ENCODE measurements at regions not wholly inside any gene's neighbourhood (a gene's known extent, or its start where the extent isn't known, plus 50 kb on each side); places are given as distances from the start of the nearest gene placed in this dataset.

- DNase-seq, result no peak
Observed at GRCh38 chr3:117322866-117323265, 613.3 kb downstream of the TUSC7 start.

GRCh38 chr3:117346901-117347300 lies 637.3 kb downstream of the TUSC7 start:
- DNase-seq, result no peak

- DNase-seq, result no peak
Observed at GRCh38 chr3:117348884-117349283, 639.3 kb downstream of the TUSC7 start.

DNA sequence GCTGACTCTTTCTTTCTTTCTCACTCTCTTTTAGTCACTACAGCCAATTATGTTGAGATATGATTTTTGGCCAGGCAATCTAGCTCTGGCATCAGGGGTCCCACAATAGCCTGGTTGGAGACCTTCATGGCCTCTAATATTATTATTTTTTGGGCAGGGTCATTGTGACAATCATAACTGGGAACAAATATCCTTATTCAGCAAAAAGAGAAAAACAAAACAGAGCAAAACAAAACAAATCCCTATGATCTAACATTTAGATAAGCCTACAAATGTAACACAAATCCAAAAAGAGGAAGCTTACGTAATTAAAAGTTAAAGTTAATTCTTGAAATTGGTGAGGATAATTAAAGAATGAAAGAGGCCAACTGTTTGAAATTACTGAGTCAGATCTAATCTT lies 640.0 kb downstream of the TUSC7 start:
- DNase-seq, result no peak

- no peak for DNase-seq
Observed at GRCh38 chr3:117350371-117350770, 640.8 kb downstream of the TUSC7 start.

- no peak for DNase-seq
Observed at GRCh38 chr3:117355566-117355965, 646.0 kb downstream of the TUSC7 start.

DNA sequence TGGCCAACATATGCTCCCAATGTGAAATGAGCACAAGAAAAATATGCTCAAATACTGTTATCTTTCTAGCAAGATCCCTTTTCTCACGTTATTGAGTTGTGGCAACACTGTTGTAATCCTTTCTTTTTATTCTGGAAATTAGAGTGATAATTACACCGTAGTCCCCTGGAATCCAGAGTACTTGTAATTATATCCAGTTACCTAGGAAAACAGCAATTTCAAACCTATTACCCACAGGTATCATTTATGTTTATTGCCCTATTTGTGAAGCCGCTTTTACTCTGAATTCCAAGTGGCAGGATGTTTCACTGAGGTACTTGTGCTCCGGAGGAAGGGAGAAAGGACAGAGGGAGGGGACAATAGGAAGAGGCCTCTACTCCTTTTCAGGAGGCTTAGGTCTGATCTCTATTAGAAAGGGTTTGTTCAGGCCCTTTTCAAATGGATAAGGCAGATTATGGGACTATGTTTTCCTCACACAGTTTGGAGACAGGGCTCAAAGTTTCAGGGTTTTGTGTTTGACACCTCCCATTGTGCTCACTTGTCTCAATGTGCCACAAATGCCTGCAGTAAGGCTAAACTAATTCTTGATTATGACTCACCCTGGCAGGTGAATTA lies 646.6 kb downstream of the TUSC7 start:
- DNase-seq, result no peak

- DNase-seq, result no peak
Observed at GRCh38 chr3:117358717-117359314, 649.2 kb downstream of the TUSC7 start.

- no peak for DNase-seq
Observed at GRCh38 chr3:117366574-117366973, 657.0 kb downstream of the TUSC7 start.

DNA sequence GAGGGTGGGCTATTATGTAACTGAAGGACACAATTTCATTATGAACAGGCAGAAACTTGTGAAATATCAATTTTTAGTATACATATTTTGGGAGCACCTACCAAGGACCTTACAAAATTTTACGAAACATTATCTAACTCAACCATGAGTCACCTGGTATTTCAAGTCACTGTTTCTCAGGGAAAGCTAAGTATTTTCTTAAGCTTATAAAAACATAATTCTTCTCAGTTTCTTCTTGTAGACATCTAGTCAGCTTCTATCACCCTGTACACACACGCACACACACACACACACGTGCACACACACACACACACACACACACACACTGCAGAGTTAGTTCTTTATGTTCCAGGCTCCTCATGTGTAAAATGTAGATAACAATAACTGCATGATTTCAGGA lies 658.3 kb downstream of the TUSC7 start:
- DNase-seq, result no peak

DNA sequence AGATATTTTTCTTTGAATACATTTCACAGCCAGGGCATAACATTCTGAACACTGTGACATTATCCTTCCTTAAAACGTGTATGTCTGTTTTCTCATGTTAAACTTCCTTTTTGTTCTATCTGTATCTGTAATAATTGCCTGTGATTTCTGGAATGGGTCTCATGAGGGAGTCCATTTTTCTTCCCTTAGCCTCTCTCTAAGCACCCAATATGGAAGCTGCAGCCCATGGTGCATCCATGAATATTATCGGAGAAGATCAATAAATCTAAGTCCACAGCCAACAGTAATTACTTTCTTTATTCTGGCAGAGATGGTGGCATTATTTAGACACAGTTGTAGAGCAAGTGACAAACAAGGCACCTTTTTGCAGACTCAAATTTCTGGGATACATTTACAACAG lies 671.1 kb downstream of the TUSC7 start:
- no peak for DNase-seq

DNA sequence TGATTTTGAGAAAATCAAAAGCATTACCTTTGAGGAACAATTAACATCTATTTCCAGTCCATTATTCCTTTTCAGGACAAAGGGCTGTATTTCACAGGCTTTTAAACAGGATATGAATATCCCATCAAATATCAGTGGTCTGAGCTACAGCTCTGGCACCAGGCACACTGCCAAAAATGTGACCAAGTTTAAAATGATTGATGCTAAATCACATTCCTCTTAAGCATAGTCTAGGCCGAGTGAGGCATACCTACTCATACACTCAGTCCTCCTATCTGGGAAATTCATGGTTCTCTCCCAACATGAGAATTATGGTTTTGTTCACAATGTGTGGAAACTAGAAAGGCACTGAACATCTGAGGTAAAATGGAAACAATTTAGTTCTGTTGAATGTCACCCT lies 683.5 kb downstream of the TUSC7 start:
- no peak for DNase-seq

- DNase-seq, result no peak
Observed at GRCh38 chr3:117398141-117398899, 688.7 kb downstream of the TUSC7 start.

DNA sequence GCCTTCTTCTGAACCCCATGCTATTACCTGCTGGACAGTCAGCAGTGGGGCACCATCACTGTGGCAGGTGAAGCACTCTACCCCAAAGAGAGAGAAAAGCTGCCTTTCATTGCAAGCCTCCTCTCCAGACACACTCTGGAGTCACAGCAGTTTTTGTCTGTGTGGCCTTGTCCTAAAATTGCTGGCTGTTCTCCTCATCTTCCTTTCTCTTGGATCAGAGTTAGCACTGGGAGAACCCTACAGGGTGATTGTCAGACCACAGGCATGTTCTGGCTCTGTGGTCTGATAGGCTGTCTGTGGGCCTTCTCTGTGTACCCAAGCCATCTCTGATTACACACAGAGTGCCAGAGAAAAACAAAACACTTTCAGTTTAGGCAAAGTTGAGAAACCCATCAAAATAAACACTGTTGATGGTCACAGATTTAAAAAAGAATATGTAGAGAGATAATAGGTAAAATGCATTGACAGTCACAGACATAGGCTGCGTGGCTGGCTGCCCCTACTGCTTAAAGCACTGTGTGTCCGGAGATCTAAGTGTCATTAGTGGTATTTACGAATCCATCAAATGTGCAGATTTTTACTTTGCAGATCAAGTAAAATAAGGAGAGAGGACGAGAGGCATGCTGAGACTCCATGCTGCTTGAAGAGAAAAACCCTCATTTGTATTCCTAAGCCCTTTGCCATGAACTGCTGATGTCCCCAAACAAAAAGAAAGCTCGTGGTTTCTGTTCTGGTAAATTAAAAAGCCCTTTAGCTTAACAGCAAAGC lies 689.9 kb downstream of the TUSC7 start:
- no peak for DNase-seq

GRCh38 chr3:117400303-117400702 lies 690.7 kb downstream of the TUSC7 start:
- no peak for DNase-seq

DNA sequence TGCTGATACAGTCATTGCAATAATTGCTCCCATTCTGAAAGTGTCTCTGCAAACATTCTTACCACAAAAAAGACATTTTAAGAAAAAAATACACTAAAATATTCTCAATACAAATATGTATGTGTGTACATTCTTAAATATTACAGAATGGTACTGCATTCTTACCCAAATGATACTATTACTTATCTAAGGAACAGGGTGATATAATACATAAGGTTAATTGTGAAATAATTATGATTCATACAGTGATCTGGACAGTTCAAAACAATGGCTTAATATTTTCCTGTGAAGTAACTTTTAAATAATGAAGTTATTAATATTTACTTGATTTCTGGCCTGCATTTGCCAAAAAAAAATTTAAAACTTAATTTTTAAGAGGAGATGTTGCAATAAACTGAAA lies 694.6 kb downstream of the TUSC7 start:
- DNase-seq, result no peak

DNA sequence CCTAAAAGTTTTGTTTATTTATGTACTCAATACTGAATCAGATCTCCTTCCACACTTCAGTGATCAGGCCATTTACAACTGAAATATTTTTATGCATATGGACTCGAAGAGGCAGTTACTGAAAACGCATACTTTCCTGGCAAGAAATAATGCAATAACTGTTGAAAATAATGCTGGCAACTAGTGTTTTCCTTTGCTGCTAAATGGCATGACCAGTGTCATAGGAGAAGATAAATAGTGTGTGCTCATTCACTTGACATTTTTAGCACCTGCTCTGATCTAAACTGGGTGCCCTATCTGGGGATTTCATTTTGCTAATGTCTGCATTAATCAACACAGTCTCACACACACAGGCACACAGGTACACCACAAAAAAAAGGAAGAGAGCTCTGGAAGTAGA lies 695.2 kb downstream of the TUSC7 start:
- DNase-seq, result no peak

DNA sequence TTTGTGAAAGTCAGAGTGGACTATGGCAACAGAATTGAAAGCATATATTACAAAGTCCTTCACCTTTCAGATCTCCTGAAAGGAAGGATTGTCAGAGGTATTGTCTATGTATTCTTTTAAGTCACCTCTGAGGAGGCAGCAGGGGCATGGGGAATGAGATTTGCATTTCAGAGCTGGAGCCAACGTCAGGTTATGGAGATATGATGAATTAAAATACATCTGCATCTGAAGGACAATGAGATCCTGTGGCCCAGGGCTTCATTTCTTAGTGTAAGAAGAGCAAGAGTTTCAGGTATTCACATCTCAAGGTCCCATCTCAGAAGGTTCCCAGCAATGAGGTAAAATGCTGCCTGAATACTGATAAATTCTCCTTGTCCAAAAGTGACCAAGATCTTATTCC lies 695.8 kb downstream of the TUSC7 start:
- DNase-seq, result no peak

DNA sequence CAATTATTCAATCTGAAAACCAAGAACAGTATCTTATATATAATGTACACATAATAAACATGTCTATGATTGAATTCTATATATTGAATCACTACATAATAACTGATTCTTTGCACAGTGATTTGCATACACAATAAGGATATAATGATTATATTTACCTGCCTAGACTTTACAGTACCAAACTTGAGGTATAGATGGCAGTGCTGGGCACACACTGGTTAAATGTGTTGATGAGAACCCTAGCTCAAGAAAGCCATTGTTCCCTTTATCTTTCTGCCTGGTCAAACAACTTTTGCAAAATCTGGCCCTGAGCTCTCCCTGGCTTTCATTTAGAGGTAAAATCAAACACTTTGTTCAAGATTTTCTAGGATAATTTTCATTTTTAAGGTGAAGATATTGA lies 697.7 kb downstream of the TUSC7 start:
- DNase-seq, result no peak

DNA sequence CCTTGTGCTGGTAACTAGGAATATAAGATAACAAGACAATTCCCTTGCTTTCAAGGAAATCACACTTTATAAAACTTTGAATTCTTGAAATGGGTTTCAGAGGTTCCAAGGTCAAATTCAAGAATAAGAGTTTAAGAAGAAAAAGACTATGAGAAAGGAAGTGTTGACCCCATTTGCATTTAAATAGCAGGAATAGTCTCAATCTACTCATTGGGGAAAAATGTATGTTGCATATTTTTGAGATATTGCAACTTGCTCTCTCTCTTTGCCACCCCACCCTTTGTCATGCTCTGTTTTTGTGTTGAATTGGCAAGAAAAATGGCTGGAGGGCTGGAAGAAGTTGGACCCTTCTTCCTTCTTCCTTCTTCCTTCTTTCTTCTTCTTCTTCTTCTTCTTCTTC lies 699.2 kb downstream of the TUSC7 start:
- DNase-seq, result no peak

DNA sequence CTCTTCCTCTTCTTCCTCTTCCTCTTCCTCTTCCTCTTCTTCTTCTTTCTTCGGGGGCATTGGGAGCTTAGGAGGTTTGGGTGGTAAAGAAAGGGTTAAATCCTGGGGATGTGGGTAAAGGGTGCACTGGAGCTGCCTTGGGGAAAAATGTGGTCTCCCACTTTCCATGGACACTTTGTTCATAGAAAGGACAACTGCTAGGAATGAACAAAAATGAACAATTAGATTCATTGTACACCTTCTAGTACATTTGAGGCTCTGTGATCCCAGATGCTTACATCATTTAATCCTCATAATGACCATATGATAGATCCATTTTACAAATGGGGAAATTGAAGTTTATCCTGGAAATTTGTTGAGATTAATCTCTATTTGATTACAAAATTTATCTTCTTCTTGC lies 699.7 kb downstream of the TUSC7 start:
- DNase-seq, result no peak

DNA sequence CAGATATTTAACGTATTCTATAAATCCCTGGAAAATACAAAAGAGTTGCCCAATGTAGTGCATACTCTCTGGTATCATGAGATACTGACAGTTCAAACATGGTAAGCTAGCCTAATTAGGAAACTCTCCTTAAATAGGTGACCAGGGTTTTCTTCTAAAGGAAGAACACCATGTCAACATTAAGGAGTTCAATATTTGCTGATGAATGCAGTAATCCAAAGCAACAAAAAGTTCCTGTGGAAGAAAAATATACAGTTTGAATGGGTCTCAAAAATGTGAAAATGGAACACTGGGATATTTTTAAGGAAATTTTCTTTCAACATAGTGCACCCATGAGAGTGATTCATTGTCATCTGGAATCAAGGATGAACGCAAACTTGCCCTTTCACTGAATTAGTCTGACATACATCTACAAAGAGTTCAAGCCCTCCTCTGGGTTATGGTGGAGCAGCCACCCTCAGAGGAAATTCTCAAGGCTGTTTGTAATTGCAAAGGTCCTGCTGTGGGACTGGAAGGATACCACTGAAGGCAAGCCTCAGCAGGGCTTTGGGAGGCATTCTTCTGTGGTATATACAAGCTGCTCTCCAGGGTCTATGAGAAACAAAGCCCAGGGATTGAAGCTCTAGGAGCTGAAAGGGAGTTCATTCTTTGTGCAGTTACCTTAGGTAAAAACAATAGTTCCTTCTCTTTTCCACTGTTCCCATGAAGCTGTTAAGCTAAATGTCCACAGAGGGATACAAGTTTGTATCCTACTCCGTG lies 700.3 kb downstream of the TUSC7 start:
- no peak for DNase-seq

GRCh38 chr3:117411971-117412370 lies 702.4 kb downstream of the TUSC7 start:
- DNase-seq, result no peak

All from stimulated activated CD4-positive, alpha-beta T cell treated with anti-CD3 and anti-CD28 coated beads, Interleukin-1b, Interleukin-23, amount 100 ng/mL, for 48 hours (primary cell).